Mucosa of descending colon (tissue), 3 donors: ENCODE measurements at regions not wholly inside any gene's neighbourhood (a gene's known extent, or its start where the extent isn't known, plus 50 kb on each side); places are given as distances from the start of the nearest gene placed in this dataset.

Experiments
- ATAC-seq: fragments of 200-7000 bp; cut with Tn5 transposase; one replicate; pipeline ENCODE4 v1.9.1; 2020; ENCODE audit warnings: mild to moderate bottlenecking, moderate library complexity
- DNase-seq, 3 donors: peaks; one replicate each; pipeline ENCODE4 v3.0.0-alpha.2; 2020
- H3K36me3 ChIP-seq: fragments of 200-600 bp; one replicate; pipeline ENCODE4 v1.8.0; 2021; ENCODE audit warnings: low read depth, mild to moderate bottlenecking
- H3K4me1 ChIP-seq: fragments of 200-600 bp; one replicate; pipeline ENCODE4 v1.8.0; 2021; ENCODE audit warnings: low read depth, mild to moderate bottlenecking
- H3K4me3 ChIP-seq: fragments of 200-600 bp; one replicate; pipeline ENCODE4 v1.8.0; 2021; ENCODE audit warnings: mild to moderate bottlenecking
- H3K9me3 ChIP-seq: fragments of 200-600 bp; one replicate; pipeline ENCODE4 v1.8.0; 2021; ENCODE audit warnings: mild to moderate bottlenecking
- intact Hi-C, 2 donors: fragments of 100-400 bp; cut with DNase I in 1 of 2; cut with micrococcal nuclease in 1 of 2; formaldehyde crosslinking; loops; one replicate each; pipeline versions ENCODE4 v1.11.0 to v1.11.1; 2022; cut with DNase I, micrococcal nuclease
- TF ChIP-seq, protein P1 (sequence below): fragments of 200-600 bp; IDR thresholded peaks from one replicate; pipeline ENCODE4 v1.8.0; 2022; ENCODE audit warnings: antibody characterized with exemption, mild to moderate bottlenecking
- donor health status: DM: no; HTN: no; CAD: no; lungs with moderate emphysema.
- donor health status: DM: no; HTN: no; CAD: no.
- donor health status: DM: no; HTN: yes; CAD: no.

DNA sequence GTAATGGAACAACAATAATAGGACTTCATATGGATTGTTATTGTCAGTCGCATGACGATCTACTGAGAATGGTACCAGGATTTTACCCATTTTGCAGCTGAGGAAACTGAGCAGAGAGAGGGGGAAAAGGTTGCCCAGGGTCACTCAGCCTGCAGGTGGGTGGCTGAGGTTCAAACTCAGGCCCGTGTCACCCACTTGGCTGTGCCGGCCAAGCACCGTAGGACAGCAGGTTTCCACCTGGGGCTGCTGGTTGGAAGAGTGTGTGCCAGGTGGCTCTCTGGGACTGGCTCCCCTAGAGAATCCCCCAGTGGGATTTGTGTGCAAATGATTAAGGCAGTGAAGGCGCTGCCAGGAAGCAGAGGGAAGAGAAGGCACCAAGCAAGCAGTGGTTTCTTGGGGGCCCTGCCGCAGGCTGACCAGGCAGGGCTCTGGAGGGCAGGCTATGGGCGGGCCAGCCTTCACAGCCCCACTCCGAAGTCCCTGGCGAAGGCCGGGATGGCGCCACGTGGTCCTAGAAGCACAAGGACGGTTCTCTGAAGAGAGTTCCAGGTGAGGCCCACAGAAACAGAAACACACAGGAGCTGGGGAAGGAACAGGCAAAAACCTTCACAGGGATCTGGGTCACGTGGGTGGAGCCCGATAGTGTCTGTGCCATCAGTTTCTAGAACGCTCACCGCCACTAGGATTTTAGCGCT, 163.5 kb downstream of the IRF8 start:
- ATAC-seq (no peak), DNase-seq (no peak)
- Histone ChIP-seq H3K4me1 (peaks cover 4% of the 10 kb centered on the region), H3K4me3 (no peak overlapping the region), H3K9me3 (no peaks in the 10 kb centered on the region), H3K36me3 (no peaks in the 10 kb centered on the region)
- TF ChIP-seq, protein P1, sequence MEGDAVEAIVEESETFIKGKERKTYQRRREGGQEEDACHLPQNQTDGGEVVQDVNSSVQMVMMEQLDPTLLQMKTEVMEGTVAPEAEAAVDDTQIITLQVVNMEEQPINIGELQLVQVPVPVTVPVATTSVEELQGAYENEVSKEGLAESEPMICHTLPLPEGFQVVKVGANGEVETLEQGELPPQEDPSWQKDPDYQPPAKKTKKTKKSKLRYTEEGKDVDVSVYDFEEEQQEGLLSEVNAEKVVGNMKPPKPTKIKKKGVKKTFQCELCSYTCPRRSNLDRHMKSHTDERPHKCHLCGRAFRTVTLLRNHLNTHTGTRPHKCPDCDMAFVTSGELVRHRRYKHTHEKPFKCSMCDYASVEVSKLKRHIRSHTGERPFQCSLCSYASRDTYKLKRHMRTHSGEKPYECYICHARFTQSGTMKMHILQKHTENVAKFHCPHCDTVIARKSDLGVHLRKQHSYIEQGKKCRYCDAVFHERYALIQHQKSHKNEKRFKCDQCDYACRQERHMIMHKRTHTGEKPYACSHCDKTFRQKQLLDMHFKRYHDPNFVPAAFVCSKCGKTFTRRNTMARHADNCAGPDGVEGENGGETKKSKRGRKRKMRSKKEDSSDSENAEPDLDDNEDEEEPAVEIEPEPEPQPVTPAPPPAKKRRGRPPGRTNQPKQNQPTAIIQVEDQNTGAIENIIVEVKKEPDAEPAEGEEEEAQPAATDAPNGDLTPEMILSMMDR = no peak
- intact Hi-C loops = no loop called here

DNA sequence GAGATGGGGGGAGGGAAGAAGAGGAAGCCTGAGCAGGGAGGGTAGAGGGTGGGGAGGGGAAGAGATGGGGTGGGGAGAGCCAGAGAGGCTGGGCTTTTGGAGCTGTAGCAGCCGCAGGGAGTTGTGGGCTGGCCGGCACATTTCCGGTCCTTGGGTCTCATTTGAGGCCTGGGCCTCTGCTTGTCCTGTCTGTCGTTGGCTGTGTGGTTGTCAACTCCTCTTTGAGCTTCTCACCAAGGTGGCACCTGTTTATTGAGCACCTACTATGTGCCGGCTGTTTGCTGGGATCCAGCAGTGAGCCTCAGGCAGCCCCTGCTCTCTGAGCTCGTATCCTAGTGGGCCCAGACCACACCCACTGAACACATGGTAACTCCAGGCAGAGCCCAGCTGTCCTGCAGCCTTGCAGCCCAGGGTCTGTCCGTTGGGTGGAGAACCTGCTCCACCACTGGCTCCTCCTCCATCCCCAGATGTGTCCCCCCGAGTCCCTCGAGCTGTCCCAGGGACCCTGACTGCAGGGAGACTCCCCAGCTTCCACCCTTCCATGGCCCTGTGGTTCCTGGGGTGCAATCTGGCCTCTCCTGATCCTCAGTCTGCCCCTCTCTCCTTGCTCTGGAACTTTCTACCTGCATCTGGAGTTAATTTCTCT, 164.9 kb downstream of the IRF8 start:
- Histone ChIP-seq H3K9me3 (no peaks in the 10 kb centered on the region), H3K36me3 (no peaks in the 10 kb centered on the region), H3K4me3 (no peak overlapping the region), H3K4me1 (peaks cover 4% of the 10 kb centered on the region)
- no peak for DNase-seq
- TF ChIP-seq, protein P1 = no peak
- intact Hi-C loops = no loop called here
- no peak for ATAC-seq

DNA sequence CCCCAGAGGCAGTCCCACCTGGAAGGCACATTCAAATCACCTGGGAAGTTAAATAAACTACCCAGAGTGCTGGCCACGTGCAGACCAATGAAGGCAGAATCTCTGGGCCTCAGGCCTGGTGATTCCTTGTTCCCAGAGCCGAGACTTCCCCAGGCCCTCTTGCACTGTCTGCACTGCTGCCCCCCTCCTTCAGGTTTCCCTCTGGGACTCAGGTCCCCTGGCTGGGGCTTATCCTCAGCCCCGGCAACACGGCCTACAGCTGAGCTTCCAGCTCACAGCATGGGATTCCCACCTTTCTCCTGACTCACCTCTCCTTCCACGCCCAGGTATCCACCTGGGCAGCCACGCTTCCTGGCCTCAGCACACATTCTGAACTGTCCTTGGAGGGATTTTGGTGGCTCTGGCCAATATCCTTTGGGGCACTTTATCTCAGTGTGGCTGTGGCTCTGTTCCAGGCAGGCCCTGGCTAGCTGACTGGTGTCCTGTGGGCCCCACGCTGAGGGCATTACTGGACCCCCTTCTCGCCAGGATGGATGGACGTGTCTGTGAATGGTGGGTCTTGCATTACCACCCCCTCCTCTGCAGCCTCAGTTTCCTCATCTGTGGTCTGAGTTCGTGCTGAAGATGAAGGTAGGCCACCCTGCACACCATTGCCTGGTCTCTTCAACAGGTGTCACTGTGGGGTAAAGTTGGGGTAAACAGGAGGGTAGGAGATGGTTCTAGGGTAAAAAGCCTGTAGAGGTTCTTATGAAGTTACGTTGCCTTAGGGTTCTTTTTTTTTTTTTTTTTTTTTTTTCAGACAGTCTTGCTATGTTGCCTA, 165.7 kb downstream of the IRF8 start:
- Histone ChIP-seq H3K36me3 (no peaks in the 10 kb centered on the region), H3K9me3 (no peaks in the 10 kb centered on the region), H3K4me1 (peaks cover 4% of the 10 kb centered on the region), H3K4me3 (no peak overlapping the region)
- no peak for DNase-seq
- no peak for ATAC-seq
- intact Hi-C loops = no loop called here
- TF ChIP-seq, protein P1 = no peak

GRCh38 chr16:86065711-86066110, 166.7 kb downstream of the IRF8 start:
- H3K36me3 ChIP-seq = no peaks in the 10 kb centered on the region
- intact Hi-C loops = no loop called here
- TF ChIP-seq, protein P1 = no peak
- no peak for DNase-seq
- peaks cover 3% of the 10 kb centered on the region for H3K4me1 ChIP-seq
- H3K4me3 ChIP-seq = no peak overlapping the region
- ATAC-seq = no peak
- H3K9me3 ChIP-seq = no peaks in the 10 kb centered on the region

DNA sequence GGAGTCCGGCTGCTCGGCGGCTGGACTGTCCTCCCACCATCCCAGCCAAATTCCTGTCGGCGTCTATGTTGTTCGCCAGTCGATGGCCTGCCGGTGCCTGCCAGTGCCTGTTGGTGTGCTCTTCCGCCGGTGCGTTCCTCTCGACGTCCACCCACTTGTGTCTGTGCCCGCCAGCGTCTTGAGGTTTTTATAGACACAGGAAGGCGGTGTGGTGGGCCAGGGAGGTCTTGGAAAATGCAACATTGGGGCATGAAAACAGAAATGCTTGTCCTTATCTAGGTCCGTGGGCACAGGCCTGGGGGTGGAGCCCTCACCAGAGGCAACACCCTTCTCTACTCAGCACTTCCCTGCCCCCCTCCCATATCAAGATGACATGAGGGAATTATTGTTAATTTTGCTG, 167.8 kb downstream of the IRF8 start:
- H3K4me3 ChIP-seq = no peak overlapping the region
- DNase-seq = no peak
- no peaks in the 10 kb centered on the region for H3K4me1 ChIP-seq
- no peaks in the 10 kb centered on the region for H3K9me3 ChIP-seq
- intact Hi-C loops = no loop called here
- ATAC-seq = no peak
- no peaks in the 10 kb centered on the region for H3K36me3 ChIP-seq
- TF ChIP-seq, protein P1 = no peak
